HEK293 (cell line): ENCODE measurements at regions not wholly inside any gene's neighbourhood (a gene's known extent, or its start where the extent isn't known, plus 50 kb on each side); places are given as distances from the start of the nearest gene placed in this dataset.

Experiments used
- CTCF ChIA-PET: fragments of 350-600 bp; formaldehyde crosslinking; extraction: SDS; loops from one replicate; lab custom pipeline; 2021; ENCODE audit warnings: antibody characterized with exemption; lab: Yijun Ruan, JAX
- POLR2A ChIA-PET: fragments of 300-600 bp; formaldehyde crosslinking; extraction: SDS; loops from one replicate; lab custom pipeline; 2020; ENCODE audit warnings: antibody characterized with exemption, inconsistent platforms; lab: Yijun Ruan, JAX
- H3K27ac ChIP-seq: fragments of 200-500 bp; sonication (Bioruptor generic); 2 replicates; pipeline ENCODE4 v1.5.1; 2014; ENCODE audit warnings: low read depth, low read length, control low read depth, inconsistent platforms; ENCODE audit errors: extremely low read depth
- H3K36me3 ChIP-seq, 2 experiments: fragments of 200-500 bp in 1 of 2; sonication (Bioruptor generic) in 1 of 2; 1 replicate in 1 of 2; 2 replicates in 1 of 2; pipeline ENCODE4 v1.5.1; 2014 to 2017; ENCODE audit warnings: inconsistent platforms in 2 of 2, low read length in 2 of 2; ENCODE audit not compliant: control insufficient read depth in 2 of 2, insufficient read depth in 1 of 2
- H3K4me1 ChIP-seq: fragments of 200-500 bp; sonication (Bioruptor generic); 2 replicates; pipeline ENCODE4 v1.5.1; 2014; ENCODE audit warnings: mild to moderate bottlenecking, low read length, inconsistent platforms; ENCODE audit not compliant: control insufficient read depth, insufficient read depth
- H3K4me3 ChIP-seq: 2 replicates; pipeline ENCODE4 v1.5.1; 2011; ENCODE audit warnings: low read depth, mild to moderate bottlenecking, control low read depth, low read length, moderate library complexity
- H3K9me3 ChIP-seq: fragments of 200-500 bp; sonication (Bioruptor generic); 2 replicates; pipeline ENCODE4 v1.5.1; 2014; ENCODE audit warnings: low read depth, low read length, inconsistent platforms; ENCODE audit not compliant: control insufficient read depth, insufficient read depth
- FEZF1 ChIP-seq: fragments of 450-650 bp; formaldehyde crosslinking; IDR thresholded peaks from 2 replicates; pipeline ENCODE4 v1.5.1; 2016; ENCODE audit warnings: missing biosample characterization, missing genetic modification characterization
- IKZF3 ChIP-seq: fragments of 450-650 bp; IDR thresholded peaks from 2 replicates; pipeline ENCODE4 v1.5.0; 2018; ENCODE audit warnings: missing biosample characterization, mild to moderate bottlenecking, missing genetic modification characterization, moderate library complexity
- KLF10 ChIP-seq: fragments of 450-650 bp; IDR thresholded peaks from 2 replicates; pipeline ENCODE4 v1.5.1; 2018; ENCODE audit warnings: missing biosample characterization, mild to moderate bottlenecking, missing genetic modification characterization
- KLF7 ChIP-seq: fragments of 450-650 bp; formaldehyde crosslinking; IDR thresholded peaks from 2 replicates; pipeline ENCODE4 v1.5.1; 2016; ENCODE audit warnings: missing biosample characterization, missing genetic modification characterization, borderline replicate concordance
- PRDM6 ChIP-seq: fragments of 450-650 bp; formaldehyde crosslinking; IDR thresholded peaks from 2 replicates; pipeline ENCODE4 v1.5.1; 2017; ENCODE audit warnings: missing biosample characterization, missing genetic modification characterization
- SCRT2 ChIP-seq: fragments of 450-650 bp; formaldehyde crosslinking; IDR thresholded peaks from 2 replicates; pipeline ENCODE4 v1.5.1; 2016; ENCODE audit warnings: missing biosample characterization, missing genetic modification characterization
- TRIM28 ChIP-seq: IDR thresholded peaks from 2 replicates; pipeline ENCODE4 v1.6.1; 2011; ENCODE audit warnings: low read length, control low read depth, borderline replicate concordance
- ZBTB20 ChIP-seq: fragments of 450-650 bp; formaldehyde crosslinking; IDR thresholded peaks from 2 replicates; pipeline ENCODE4 v1.5.1; 2016; ENCODE audit warnings: missing biosample characterization, missing genetic modification characterization
- ZBTB8A ChIP-seq: fragments of 450-650 bp; formaldehyde crosslinking; IDR thresholded peaks from 2 replicates; pipeline ENCODE4 v1.5.1; 2016; ENCODE audit warnings: missing biosample characterization, missing genetic modification characterization
- ZNF174 ChIP-seq: fragments of 450-650 bp; formaldehyde crosslinking; IDR thresholded peaks from 2 replicates; pipeline ENCODE4 v1.5.0; 2017; ENCODE audit warnings: missing biosample characterization, mild to moderate bottlenecking, missing genetic modification characterization
- ZNF18 ChIP-seq: fragments of 450-650 bp; formaldehyde crosslinking; IDR thresholded peaks from 2 replicates; pipeline ENCODE4 v1.5.1; 2016; ENCODE audit warnings: missing biosample characterization, missing genetic modification characterization
- ZNF433 ChIP-seq: fragments of 450-650 bp; formaldehyde crosslinking; IDR thresholded peaks from 2 replicates; pipeline ENCODE4 v1.5.1; 2016; ENCODE audit warnings: missing biosample characterization, missing genetic modification characterization, low read depth
- ZNF449 ChIP-seq: fragments of 450-650 bp; formaldehyde crosslinking; IDR thresholded peaks from 2 replicates; pipeline ENCODE4 v1.5.1; 2017; ENCODE audit warnings: missing biosample characterization, mild to moderate bottlenecking, missing genetic modification characterization, moderate library complexity
- ZNF513 ChIP-seq: fragments of 450-650 bp; IDR thresholded peaks from 2 replicates; pipeline ENCODE4 v1.5.1; 2018; ENCODE audit warnings: missing biosample characterization, missing genetic modification characterization
- ZNF571 ChIP-seq: fragments of 450-650 bp; formaldehyde crosslinking; IDR thresholded peaks from 2 replicates; pipeline ENCODE4 v1.5.0; 2017; ENCODE audit warnings: missing biosample characterization, missing genetic modification characterization
- ZNF610 ChIP-seq: fragments of 450-650 bp; formaldehyde crosslinking; IDR thresholded peaks from 2 replicates; pipeline ENCODE4 v1.5.1; 2016; ENCODE audit warnings: missing biosample characterization, missing genetic modification characterization, borderline replicate concordance
- ZNF623 ChIP-seq: fragments of 450-650 bp; formaldehyde crosslinking; IDR thresholded peaks from 2 replicates; pipeline ENCODE4 v1.5.1; 2016; ENCODE audit warnings: missing biosample characterization, missing genetic modification characterization
- ZNF629 ChIP-seq: fragments of 450-650 bp; formaldehyde crosslinking; IDR thresholded peaks from 2 replicates; pipeline ENCODE4 v1.5.1; 2017; ENCODE audit warnings: missing biosample characterization, missing genetic modification characterization
- ZNF658 ChIP-seq: fragments of 450-650 bp; formaldehyde crosslinking; IDR thresholded peaks from 2 replicates; pipeline ENCODE4; 2016; ENCODE audit warnings: missing biosample characterization, missing genetic modification characterization
- ZNF76 ChIP-seq: fragments of 450-650 bp; formaldehyde crosslinking; IDR thresholded peaks from 2 replicates; pipeline ENCODE4; 2016; ENCODE audit warnings: low read depth, missing biosample characterization, missing genetic modification characterization, borderline replicate concordance

GRCh38 chr3:177976241-177976640 lies 560.0 kb upstream of the KCNMB2 start:
- ChIA-PET POLR2A (no interaction called here), CTCF (no interaction called here)

GRCh38 chr3:177976866-177977265 lies 559.4 kb upstream of the KCNMB2 start:
- Histone ChIP-seq H3K4me1 (no peaks in the 10 kb centered on the region), H3K36me3 (no peaks in the 10 kb centered on the region), H3K27ac (no peak overlapping the region), H3K9me3 (no peaks in the 10 kb centered on the region), H3K4me3 (no peak overlapping the region)
- ChIA-PET POLR2A (no interaction called here), CTCF (no interaction called here)
- no peak for TF ChIP-seq KLF7
- no peak for TF ChIP-seq ZNF433 (tag by site-specific recombination)
- TF ChIP-seq SCRT2 (tag by site-specific recombination): no peak
- TF ChIP-seq ZNF513 (tag by site-specific recombination): no peak
- no peak for TF ChIP-seq FEZF1 (tag by site-specific recombination)
- no peak for TF ChIP-seq KLF10 (tag by site-specific recombination)
- TF ChIP-seq ZNF76: no peak
- TF ChIP-seq TRIM28: no peak
- no peak for TF ChIP-seq ZNF658 (tag by site-specific recombination)
- TF ChIP-seq ZNF174: no peak
- TF ChIP-seq ZNF623: no peak
- no peak for TF ChIP-seq PRDM6 (tag by site-specific recombination)
- no peak for TF ChIP-seq ZNF18 (tag by site-specific recombination)

More at GRCh38 chr3:177976241-177976640, 560.0 kb upstream of the KCNMB2 start:
- Histone ChIP-seq H3K4me1 (no peaks in the 10 kb centered on the region), H3K9me3 (no peaks in the 10 kb centered on the region), H3K36me3 (no peaks in the 10 kb centered on the region), H3K27ac (no peak overlapping the region), H3K4me3 (no peak overlapping the region)
- TF ChIP-seq ZNF571 (tag by site-specific recombination): no peak
- no peak for TF ChIP-seq ZNF449 (tag by site-specific recombination)
- TF ChIP-seq ZBTB20 (tag by site-specific recombination): no peak
- no peak for TF ChIP-seq ZBTB8A (tag by site-specific recombination)
- no peak for TF ChIP-seq IKZF3 (tag by site-specific recombination)
- TF ChIP-seq ZNF629 (tag by site-specific recombination): no peak
- no peak for TF ChIP-seq ZNF610 (tag by site-specific recombination)
